ENCODE measurements at regions not wholly inside any gene's neighbourhood (a gene's known extent, or its start where the extent isn't known, plus 50 kb on each side); places are given as distances from the start of the nearest gene placed in this dataset.
A peak's percentile ranks its signal among the peaks of the same experiment; 100 is the strongest.
"Not testable (repeated sequence)": the region's sequence is repeated elsewhere in the genome, so short reads cannot be mapped to it uniquely, and the experiment has no call there.

GRCh38 chrX:128884430-128884829 lies 638.9 kb downstream of the SMARCA1 start:
- DNase-seq (ENCODE audit: low spot score in 2 of 2) (no peak), ATAC-seq (replicated peaks; ENCODE audit: extremely low read depth, poor library complexity, severe bottlenecking) (no peak)
- Mint-ChIP-seq H3K9me3 (no peaks in the 10 kb centered on the region), H3K27ac (ENCODE audit: low read depth) (no peak overlapping the region), H3K4me1 (no peaks in the 10 kb centered on the region), H3K4me3 (no peak overlapping the region), H3K36me3 (ENCODE audit: insufficient read depth) (no peaks in the 10 kb centered on the region), H3K27me3 (no peaks in the 10 kb centered on the region)

GRCh38 chrX:128883650-128884049 lies 639.6 kb downstream of the SMARCA1 start:
- ATAC-seq (replicated peaks; ENCODE audit: extremely low read depth, poor library complexity, severe bottlenecking), result no peak
- Mint-ChIP-seq H3K36me3 (ENCODE audit: insufficient read depth) (no peaks in the 10 kb centered on the region), H3K4me1 (no peaks in the 10 kb centered on the region), H3K4me3 (no peak overlapping the region), H3K27me3 (no peaks in the 10 kb centered on the region), H3K9me3 (no peaks in the 10 kb centered on the region), H3K27ac (ENCODE audit: low read depth) (no peak overlapping the region)
- DNase-seq (ENCODE audit: low spot score in 2 of 2), result no peak

- DNase-seq (ENCODE audit: low spot score in 2 of 2) (no peak), ATAC-seq (replicated peaks; ENCODE audit: extremely low read depth, poor library complexity, severe bottlenecking) (no peak)
- H3K4me1 Mint-ChIP-seq, result no peaks in the 10 kb centered on the region
- no peak overlapping the region for H3K27ac Mint-ChIP-seq (ENCODE audit: low read depth)
- H3K36me3 Mint-ChIP-seq (ENCODE audit: insufficient read depth), result no peaks in the 10 kb centered on the region
- no peak overlapping the region for H3K4me3 Mint-ChIP-seq
- no peaks in the 10 kb centered on the region for H3K27me3 Mint-ChIP-seq
- no peaks in the 10 kb centered on the region for H3K9me3 Mint-ChIP-seq
Measured at GRCh38 chrX:128870361-128870760, 652.9 kb downstream of the SMARCA1 start.

- Mint-ChIP-seq H3K4me3 (no peak overlapping the region), H3K27me3 (no peaks in the 10 kb centered on the region), H3K4me1 (no peaks in the 10 kb centered on the region), H3K9me3 (no peaks in the 10 kb centered on the region), H3K27ac (ENCODE audit: low read depth) (no peak overlapping the region), H3K36me3 (ENCODE audit: insufficient read depth) (no peaks in the 10 kb centered on the region)
- DNase-seq (ENCODE audit: low spot score in 2 of 2), result no peak
- no peak for ATAC-seq (replicated peaks; ENCODE audit: extremely low read depth, poor library complexity, severe bottlenecking)
Measured at GRCh38 chrX:128862557-128862956, 660.7 kb downstream of the SMARCA1 start.

GRCh38 chrX:128848374-128848773 lies 674.9 kb downstream of the SMARCA1 start:
- H3K36me3 Mint-ChIP-seq (ENCODE audit: insufficient read depth), result no peaks in the 10 kb centered on the region
- H3K27me3 Mint-ChIP-seq, result no peaks in the 10 kb centered on the region
- DNase-seq (ENCODE audit: low spot score in 2 of 2) (no peak), ATAC-seq (replicated peaks; ENCODE audit: extremely low read depth, poor library complexity, severe bottlenecking) (no peak)
- no peaks in the 10 kb centered on the region for H3K4me1 Mint-ChIP-seq
- H3K27ac Mint-ChIP-seq (ENCODE audit: low read depth), result no peak overlapping the region
- no peak overlapping the region for H3K4me3 Mint-ChIP-seq
- no peaks in the 10 kb centered on the region for H3K9me3 Mint-ChIP-seq

- DNase-seq (ENCODE audit: low spot score in 2 of 2) (no peak), ATAC-seq (replicated peaks; ENCODE audit: extremely low read depth, poor library complexity, severe bottlenecking) (no peak)
- no peaks in the 10 kb centered on the region for H3K27me3 Mint-ChIP-seq
- H3K4me1 Mint-ChIP-seq, result no peaks in the 10 kb centered on the region
- no peaks in the 10 kb centered on the region for H3K9me3 Mint-ChIP-seq
- H3K36me3 Mint-ChIP-seq (ENCODE audit: insufficient read depth), result no peaks in the 10 kb centered on the region
- H3K4me3 Mint-ChIP-seq, result no peak overlapping the region
- H3K27ac Mint-ChIP-seq (ENCODE audit: low read depth), result no peak overlapping the region
Measured at GRCh38 chrX:128846385-128846784, 676.9 kb downstream of the SMARCA1 start.

DNA sequence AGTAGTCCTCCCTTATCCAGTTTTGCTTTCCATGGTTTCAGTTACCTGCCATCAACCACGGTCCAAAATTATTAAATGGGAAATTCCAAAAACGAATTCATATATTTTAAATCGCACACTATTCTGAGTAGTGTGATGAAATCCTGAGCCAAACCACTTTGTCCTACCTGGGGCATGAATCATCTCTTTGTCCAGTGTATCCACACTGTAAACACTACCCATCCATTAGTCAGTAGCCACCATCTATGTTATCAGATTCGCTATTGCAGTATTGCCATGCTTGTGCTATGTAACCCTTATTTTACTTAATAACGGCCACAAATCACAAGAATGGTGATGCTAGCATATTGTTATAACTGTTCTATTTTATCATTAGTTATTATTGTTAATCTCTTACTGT lies 704.6 kb downstream of the SMARCA1 start:
- no peak for ATAC-seq (replicated peaks; ENCODE audit: extremely low read depth, poor library complexity, severe bottlenecking)
- Mint-ChIP-seq H3K27me3 (no peaks in the 10 kb centered on the region), H3K4me1 (no peaks in the 10 kb centered on the region), H3K36me3 (ENCODE audit: insufficient read depth) (no peaks in the 10 kb centered on the region), H3K4me3 (no peak overlapping the region), H3K9me3 (no peaks in the 10 kb centered on the region), H3K27ac (ENCODE audit: low read depth) (no peak overlapping the region)
- no peak for DNase-seq (ENCODE audit: low spot score in 2 of 2)

DNA sequence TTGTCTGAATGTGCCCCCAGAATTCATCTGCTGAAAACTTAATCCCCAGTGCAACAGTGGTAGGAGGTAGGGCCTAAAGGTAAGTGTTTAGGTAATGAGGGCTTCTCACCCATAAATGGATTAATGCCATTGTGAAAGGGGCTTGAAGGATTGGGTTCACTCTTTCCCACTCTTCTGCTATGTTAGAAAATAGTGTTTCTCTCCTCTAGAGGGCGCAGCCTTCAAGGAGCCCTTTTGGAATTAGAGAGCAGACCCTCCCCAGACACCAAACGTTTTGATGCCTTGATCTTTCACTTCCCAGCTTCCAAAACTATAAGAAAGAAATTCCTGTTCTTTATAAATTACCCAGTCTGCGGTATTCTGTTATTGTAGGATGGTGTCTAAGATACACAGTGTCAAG lies 706.4 kb downstream of the SMARCA1 start:
- H3K9me3 Mint-ChIP-seq, result no peaks in the 10 kb centered on the region
- ATAC-seq (replicated peaks; ENCODE audit: extremely low read depth, poor library complexity, severe bottlenecking), result no peak
- H3K4me1 Mint-ChIP-seq, result no peaks in the 10 kb centered on the region
- no peak for DNase-seq (ENCODE audit: low spot score in 2 of 2)
- no peak overlapping the region for H3K27ac Mint-ChIP-seq (ENCODE audit: low read depth)
- H3K27me3 Mint-ChIP-seq, result no peaks in the 10 kb centered on the region
- H3K36me3 Mint-ChIP-seq (ENCODE audit: insufficient read depth), result no peaks in the 10 kb centered on the region
- no peak overlapping the region for H3K4me3 Mint-ChIP-seq

GRCh38 chrX:128807367-128807766 lies 715.9 kb downstream of the SMARCA1 start:
- no peak overlapping the region for H3K4me3 Mint-ChIP-seq
- H3K27ac Mint-ChIP-seq (ENCODE audit: low read depth), result no peak overlapping the region
- peaks cover 5% of the 10 kb centered on the region for H3K9me3 Mint-ChIP-seq
- no peak for DNase-seq (ENCODE audit: low spot score in 2 of 2)
- H3K27me3 Mint-ChIP-seq, result no peaks in the 10 kb centered on the region
- no peak for ATAC-seq (replicated peaks; ENCODE audit: extremely low read depth, poor library complexity, severe bottlenecking)
- H3K36me3 Mint-ChIP-seq (ENCODE audit: insufficient read depth), result no peaks in the 10 kb centered on the region
- no peaks in the 10 kb centered on the region for H3K4me1 Mint-ChIP-seq

GRCh38 chrX:128805236-128805635 lies 718.1 kb downstream of the SMARCA1 start:
- peaks cover 1% of the 10 kb centered on the region for H3K36me3 Mint-ChIP-seq (ENCODE audit: insufficient read depth)

DNA sequence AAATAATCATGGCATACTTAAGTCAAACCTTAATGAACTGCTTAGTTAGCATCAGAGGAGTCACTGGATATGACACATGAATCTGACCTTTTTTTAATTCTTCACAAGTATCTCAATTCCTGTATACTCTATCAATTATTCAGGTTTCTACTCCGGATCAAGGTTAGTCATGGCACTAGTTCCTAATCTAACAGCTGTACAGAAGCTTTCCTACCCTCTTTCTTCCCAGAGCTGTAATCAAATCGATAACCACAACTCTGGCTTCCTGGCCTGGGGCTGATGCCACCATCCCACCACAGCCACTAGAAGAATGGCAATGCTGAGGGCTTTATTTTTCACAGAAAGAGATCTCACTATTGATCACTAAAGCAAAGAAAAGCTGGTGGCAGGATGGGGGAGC lies 718.5 kb downstream of the SMARCA1 start:
- peaks cover 1% of the 10 kb centered on the region for H3K36me3 Mint-ChIP-seq (ENCODE audit: insufficient read depth)
- no peaks in the 10 kb centered on the region for H3K4me1 Mint-ChIP-seq
- DNase-seq (ENCODE audit: low spot score in 2 of 2) (no peak), ATAC-seq (replicated peaks; ENCODE audit: extremely low read depth, poor library complexity, severe bottlenecking) (no peak)
- peaks cover 10% of the 10 kb centered on the region for H3K9me3 Mint-ChIP-seq
- H3K4me3 Mint-ChIP-seq, result no peak overlapping the region
- no peak overlapping the region for H3K27ac Mint-ChIP-seq (ENCODE audit: low read depth)
- H3K27me3 Mint-ChIP-seq, result no peaks in the 10 kb centered on the region

More at GRCh38 chrX:128805236-128805635, 718.1 kb downstream of the SMARCA1 start:
- Mint-ChIP-seq H3K4me1 (no peaks in the 10 kb centered on the region), H3K27me3 (no peaks in the 10 kb centered on the region), H3K9me3 (peaks cover 10% of the 10 kb centered on the region), H3K4me3 (no peak overlapping the region), H3K27ac (ENCODE audit: low read depth) (no peak overlapping the region)
- ATAC-seq (replicated peaks; ENCODE audit: extremely low read depth, poor library complexity, severe bottlenecking) (no peak), DNase-seq (ENCODE audit: low spot score in 2 of 2) (no peak)

- no peak overlapping the region for H3K27ac Mint-ChIP-seq (ENCODE audit: low read depth)
- no peak overlapping the region for H3K4me3 Mint-ChIP-seq
- H3K36me3 Mint-ChIP-seq (ENCODE audit: insufficient read depth), result peaks cover 1% of the 10 kb centered on the region
- DNase-seq (ENCODE audit: low spot score in 2 of 2) (no peak), ATAC-seq (replicated peaks; ENCODE audit: extremely low read depth, poor library complexity, severe bottlenecking) (no peak)
- no peaks in the 10 kb centered on the region for H3K27me3 Mint-ChIP-seq
- H3K4me1 Mint-ChIP-seq, result no peaks in the 10 kb centered on the region
- peaks cover 5% of the 10 kb centered on the region for H3K9me3 Mint-ChIP-seq
Measured at GRCh38 chrX:128800138-128800537, 723.2 kb downstream of the SMARCA1 start.

GRCh38 chrX:128783139-128783538 lies 730.9 kb upstream of the ACTRT1 start:
- H3K27me3 Mint-ChIP-seq; H3K27ac Mint-ChIP-seq (ENCODE audit: low read depth); DNase-seq (ENCODE audit: low spot score in 2 of 2); ATAC-seq (replicated peaks; ENCODE audit: extremely low read depth, poor library complexity, severe bottlenecking); H3K9me3 Mint-ChIP-seq; H3K36me3 Mint-ChIP-seq (ENCODE audit: insufficient read depth): not testable (repeated sequence)
- H3K4me1 Mint-ChIP-seq, result peaks cover 15% of the 10 kb centered on the region
- peak overlapping the region; percentile 38 for H3K4me3 Mint-ChIP-seq

- peaks cover 15% of the 10 kb centered on the region for H3K4me1 Mint-ChIP-seq
- ATAC-seq (replicated peaks; ENCODE audit: extremely low read depth, poor library complexity, severe bottlenecking) (no peak), DNase-seq (ENCODE audit: low spot score in 2 of 2) (no peak)
- H3K27me3 Mint-ChIP-seq, result no peaks in the 10 kb centered on the region
- H3K36me3 Mint-ChIP-seq (ENCODE audit: insufficient read depth), result no peaks in the 10 kb centered on the region
- no peak overlapping the region for H3K27ac Mint-ChIP-seq (ENCODE audit: low read depth)
- H3K9me3 Mint-ChIP-seq, result peaks cover 7% of the 10 kb centered on the region
- H3K4me3 Mint-ChIP-seq, result no peak overlapping the region
Measured at GRCh38 chrX:128781506-128781905, 729.3 kb upstream of the ACTRT1 start.

All from central memory CD8-positive, alpha-beta T cell (primary cell).